ENCODE measurements at regions not wholly inside any gene's neighbourhood (a gene's known extent, or its start where the extent isn't known, plus 50 kb on each side); places are given as distances from the start of the nearest gene placed in this dataset.

GRCh38 chr4:29262986-29263385 is 1457.2 kb upstream of the PCDH7 start:
- no peaks in the 10 kb centered on the region for H3K36me3 Mint-ChIP-seq
- no peaks in the 10 kb centered on the region for H3K4me1 Mint-ChIP-seq
- no peak for ATAC-seq
- no peak overlapping the region for H3K27ac Mint-ChIP-seq
- H3K9me3 Mint-ChIP-seq, result peaks cover 13% of the 10 kb centered on the region
- H3K4me3 Mint-ChIP-seq, result no peak overlapping the region
- DNase-seq (ENCODE audit: low spot score in 2 of 2), result no peak

GRCh38 chr4:29276150-29276549 is 1444.0 kb upstream of the PCDH7 start:
- Mint-ChIP-seq H3K27ac (no peak overlapping the region), H3K4me1 (no peaks in the 10 kb centered on the region), H3K9me3 (peaks cover 14% of the 10 kb centered on the region), H3K4me3 (no peak overlapping the region), H3K36me3 (no peaks in the 10 kb centered on the region)
- DNase-seq (ENCODE audit: low spot score in 2 of 2) (no peak), ATAC-seq (no peak)

- no peak overlapping the region for H3K4me3 Mint-ChIP-seq
- no peak overlapping the region for H3K27ac Mint-ChIP-seq
- H3K36me3 Mint-ChIP-seq, result no peaks in the 10 kb centered on the region
- H3K4me1 Mint-ChIP-seq, result no peaks in the 10 kb centered on the region
- ATAC-seq (no peak), DNase-seq (ENCODE audit: low spot score in 2 of 2) (no peak)
- peaks cover 14% of the 10 kb centered on the region for H3K9me3 Mint-ChIP-seq
Measured at GRCh38 chr4:29277381-29277780, 1442.8 kb upstream of the PCDH7 start.

GRCh38 chr4:29278585-29278984 is 1441.6 kb upstream of the PCDH7 start:
- peaks cover 14% of the 10 kb centered on the region for H3K9me3 Mint-ChIP-seq
- DNase-seq (ENCODE audit: low spot score in 2 of 2) (no peak), ATAC-seq (no peak)
- H3K4me1 Mint-ChIP-seq, result no peaks in the 10 kb centered on the region
- H3K4me3 Mint-ChIP-seq, result no peak overlapping the region
- no peaks in the 10 kb centered on the region for H3K36me3 Mint-ChIP-seq
- no peak overlapping the region for H3K27ac Mint-ChIP-seq

GRCh38 chr4:29289118-29289517 is 1431.1 kb upstream of the PCDH7 start:
- Mint-ChIP-seq H3K4me3 (no peak overlapping the region), H3K4me1 (no peaks in the 10 kb centered on the region), H3K9me3 (peaks cover 27% of the 10 kb centered on the region), H3K27ac (no peak overlapping the region), H3K36me3 (no peaks in the 10 kb centered on the region)
- ATAC-seq, result no peak
- DNase-seq (ENCODE audit: low spot score in 2 of 2), result no peak

GRCh38 chr4:29295280-29295679 is 1424.9 kb upstream of the PCDH7 start:
- no peaks in the 10 kb centered on the region for H3K4me1 Mint-ChIP-seq
- no peak overlapping the region for H3K27ac Mint-ChIP-seq
- peaks cover 8% of the 10 kb centered on the region for H3K9me3 Mint-ChIP-seq
- ATAC-seq, result no peak
- no peak for DNase-seq (ENCODE audit: low spot score in 2 of 2)
- H3K36me3 Mint-ChIP-seq, result no peaks in the 10 kb centered on the region
- no peak overlapping the region for H3K4me3 Mint-ChIP-seq

GRCh38 chr4:29304595-29304994 is 1415.6 kb upstream of the PCDH7 start:
- Mint-ChIP-seq H3K4me3 (no peak overlapping the region), H3K27ac (no peak overlapping the region), H3K9me3 (peaks cover 12% of the 10 kb centered on the region), H3K4me1 (no peaks in the 10 kb centered on the region), H3K36me3 (no peaks in the 10 kb centered on the region)
- DNase-seq (ENCODE audit: low spot score in 2 of 2), result no peak
- ATAC-seq, result no peak

- Mint-ChIP-seq H3K4me3 (no peak overlapping the region), H3K9me3 (peaks cover 13% of the 10 kb centered on the region), H3K4me1 (no peaks in the 10 kb centered on the region), H3K27ac (no peak overlapping the region), H3K36me3 (no peaks in the 10 kb centered on the region)
- no peak for ATAC-seq
- DNase-seq (ENCODE audit: low spot score in 2 of 2), result no peak
Measured at GRCh38 chr4:29307256-29307655, 1412.9 kb upstream of the PCDH7 start.

GRCh38 chr4:29307755-29308154 is 1412.4 kb upstream of the PCDH7 start:
- Mint-ChIP-seq H3K4me1 (no peaks in the 10 kb centered on the region), H3K36me3 (no peaks in the 10 kb centered on the region), H3K9me3 (peaks cover 16% of the 10 kb centered on the region), H3K4me3 (no peak overlapping the region), H3K27ac (no peak overlapping the region)
- no peak for DNase-seq (ENCODE audit: low spot score in 2 of 2)
- ATAC-seq, result no peak

- DNase-seq (ENCODE audit: low spot score in 2 of 2) (no peak), ATAC-seq (no peak)
- H3K4me3 Mint-ChIP-seq, result no peak overlapping the region
- no peak overlapping the region for H3K27ac Mint-ChIP-seq
- H3K9me3 Mint-ChIP-seq, result peaks cover 16% of the 10 kb centered on the region
- H3K36me3 Mint-ChIP-seq, result no peaks in the 10 kb centered on the region
- no peaks in the 10 kb centered on the region for H3K4me1 Mint-ChIP-seq
Measured at GRCh38 chr4:29309050-29309449, 1411.1 kb upstream of the PCDH7 start.

GRCh38 chr4:29310252-29310651 is 1409.9 kb upstream of the PCDH7 start:
- no peak for ATAC-seq
- Mint-ChIP-seq H3K4me3 (no peak overlapping the region), H3K36me3 (no peaks in the 10 kb centered on the region), H3K27ac (no peak overlapping the region), H3K9me3 (peaks cover 16% of the 10 kb centered on the region), H3K4me1 (no peaks in the 10 kb centered on the region)
- no peak for DNase-seq (ENCODE audit: low spot score in 2 of 2)

GRCh38 chr4:29311247-29311646 is 1408.9 kb upstream of the PCDH7 start:
- peaks cover 16% of the 10 kb centered on the region for H3K9me3 Mint-ChIP-seq
- H3K36me3 Mint-ChIP-seq, result no peaks in the 10 kb centered on the region
- DNase-seq (ENCODE audit: low spot score in 2 of 2) (no peak), ATAC-seq (no peak)
- H3K27ac Mint-ChIP-seq, result no peak overlapping the region
- no peak overlapping the region for H3K4me3 Mint-ChIP-seq
- H3K4me1 Mint-ChIP-seq, result no peaks in the 10 kb centered on the region

GRCh38 chr4:29319663-29320340 is 1400.4 kb upstream of the PCDH7 start:
- peaks cover 9% of the 10 kb centered on the region for H3K9me3 Mint-ChIP-seq
- ATAC-seq (no peak), DNase-seq (ENCODE audit: low spot score in 2 of 2) (no peak)
- H3K36me3 Mint-ChIP-seq, result no peaks in the 10 kb centered on the region
- no peaks in the 10 kb centered on the region for H3K4me1 Mint-ChIP-seq
- no peak overlapping the region for H3K4me3 Mint-ChIP-seq
- H3K27ac Mint-ChIP-seq, result no peak overlapping the region

- no peak overlapping the region for H3K27ac Mint-ChIP-seq
- H3K36me3 Mint-ChIP-seq, result no peaks in the 10 kb centered on the region
- no peaks in the 10 kb centered on the region for H3K4me1 Mint-ChIP-seq
- ATAC-seq (no peak), DNase-seq (ENCODE audit: low spot score in 2 of 2) (no peak)
- H3K4me3 Mint-ChIP-seq, result no peak overlapping the region
- peaks cover 11% of the 10 kb centered on the region for H3K9me3 Mint-ChIP-seq
Measured at GRCh38 chr4:29320947-29321620, 1399.1 kb upstream of the PCDH7 start.

- ATAC-seq, result no peak
- H3K9me3 Mint-ChIP-seq, result peaks cover 7% of the 10 kb centered on the region
- no peaks in the 10 kb centered on the region for H3K36me3 Mint-ChIP-seq
- H3K4me3 Mint-ChIP-seq, result no peak overlapping the region
- H3K27ac Mint-ChIP-seq, result no peak overlapping the region
- no peak for DNase-seq (ENCODE audit: low spot score in 2 of 2)
- H3K4me1 Mint-ChIP-seq, result no peaks in the 10 kb centered on the region
Measured at GRCh38 chr4:29326004-29326403, 1394.2 kb upstream of the PCDH7 start.

GRCh38 chr4:29326816-29327215 is 1393.4 kb upstream of the PCDH7 start:
- no peaks in the 10 kb centered on the region for H3K4me1 Mint-ChIP-seq
- H3K36me3 Mint-ChIP-seq, result no peaks in the 10 kb centered on the region
- no peak for DNase-seq (ENCODE audit: low spot score in 2 of 2)
- peaks cover 5% of the 10 kb centered on the region for H3K9me3 Mint-ChIP-seq
- no peak for ATAC-seq
- H3K27ac Mint-ChIP-seq, result no peak overlapping the region
- no peak overlapping the region for H3K4me3 Mint-ChIP-seq
